K562 (cell line): ENCODE measurements at regions not wholly inside any gene's neighbourhood (a gene's known extent, or its start where the extent isn't known, plus 50 kb on each side); places are given as distances from the start of the nearest gene placed in this dataset.

Experiments used
- ATAC-seq: fragments of 200-7000 bp; cut with Tn5 transposase; 3 replicates; pipeline ENCODE4 v1.9.1; 2020; ENCODE audit warnings: moderate library complexity
- BruUV-seq: library from RNA; stranded (reverse); fragments of 400-500 nt; replicated peaks from 2 replicates; lab custom pipeline; 2021; lab: Mats Ljungman, UMichigan
- CTCF ChIA-PET: fragments of 300-600 bp; formaldehyde crosslinking; extraction: SDS; loops from one replicate; lab custom pipeline; 2021; ENCODE audit warnings: low intra/inter-chr PET ratio; lab: Yijun Ruan, JAX
- POLR2A ChIA-PET: fragments of 300-600, 350-650 bp; sonication (Branson Sonifier 250); formaldehyde crosslinking; extraction: SDS; loops from one replicate; lab custom pipeline; 2021; ENCODE audit warnings: antibody characterized with exemption, inconsistent platforms; lab: Yijun Ruan, JAX
- DNase-seq, 4 experiments: peaks; one replicate each; pipeline versions ENCODE4 v3.0.0 to v3.0.0-alpha.2; 2011 to 2018; ENCODE audit warnings: low spot score in 3 of 4, mixed read lengths in 3 of 4; ENCODE audit errors: extremely low read depth in 1 of 4
- FAIRE-seq: peaks from 2 replicates; lab custom pipeline; 2011; peaks lifted over from hg19 to GRCh38; lab: Jason Lieb, UNC
- H2AFZ ChIP-seq: 2 replicates; pipeline ENCODE4 v1.6.0; 2011; ENCODE audit warnings: low read depth, low read length, control low read depth, inconsistent platforms
- H3K27ac ChIP-seq: fragments of 200-600 bp; 3 replicates; pipeline ENCODE4 v1.8.0; 2011; ENCODE audit warnings: low read depth, mild to moderate bottlenecking, control low read depth, inconsistent platforms, low read length, moderate library complexity, mixed read lengths; ENCODE audit errors: extremely low read depth
- H3K27me3 ChIP-seq, 2 experiments: fragments of 300-600 bp in 1 of 2; 2 replicates in 1 of 2; 3 replicates in 1 of 2; pipeline versions ENCODE4 v1.6.0 to v1.8.0; 2011; ENCODE audit warnings: inconsistent platforms in 2 of 2, low read length in 2 of 2, mild to moderate bottlenecking in 1 of 2, mixed read lengths in 1 of 2, moderate library complexity in 1 of 2; ENCODE audit not compliant: control insufficient read depth in 2 of 2, insufficient read depth in 2 of 2
- H3K36me3 ChIP-seq: fragments of 300-600 bp; 3 replicates; pipeline ENCODE4 v1.8.0; 2011; ENCODE audit warnings: mild to moderate bottlenecking, low read length, inconsistent platforms; ENCODE audit not compliant: control insufficient read depth, insufficient read depth
- H3K4me1 ChIP-seq, 2 experiments: fragments of 200-600 bp in 1 of 2; replicated peaks in 1 of 2; 2 replicates in 1 of 2; 3 replicates in 1 of 2; pipeline versions ENCODE4 v1.5.1 to v1.8.0; 2011; ENCODE audit warnings: inconsistent platforms in 2 of 2, low read length in 2 of 2, mild to moderate bottlenecking in 1 of 2, mixed read lengths in 1 of 2, moderate library complexity in 1 of 2; ENCODE audit not compliant: control insufficient read depth in 2 of 2, insufficient read depth in 2 of 2
- H3K4me2 ChIP-seq: 2 replicates; pipeline ENCODE4 v1.6.1; 2011; ENCODE audit warnings: low read length, control low read depth, inconsistent platforms, mixed read lengths; ENCODE audit not compliant: insufficient read depth
- H3K4me3 ChIP-seq: fragments of 200-600 bp; sonication (generic), shearing (Covaris generic); 2 replicates; pipeline ENCODE4 v1.5.1; 2016; ENCODE audit warnings: control low read depth, inconsistent platforms
- H3K79me2 ChIP-seq: fragments of 200-600 bp; 3 replicates; pipeline ENCODE4 v1.8.0; 2011; ENCODE audit warnings: low read length, inconsistent platforms; ENCODE audit not compliant: control insufficient read depth, insufficient read depth
- H3K9ac ChIP-seq, 2 experiments: 2 replicates each; pipeline versions ENCODE4 v1.6.0 to v1.6.1; 2011; ENCODE audit warnings: low read depth in 2 of 2, low read length in 2 of 2, control low read depth in 1 of 2, inconsistent platforms in 1 of 2, mild to moderate bottlenecking in 1 of 2, mixed read lengths in 1 of 2; ENCODE audit not compliant: insufficient read depth in 1 of 2
- H3K9me1 ChIP-seq: one replicate; pipeline ENCODE4 v1.6.0; 2011; ENCODE audit warnings: inconsistent platforms, mild to moderate bottlenecking, low read length, moderate library complexity; ENCODE audit not compliant: control insufficient read depth, insufficient read depth
- H3K9me3 ChIP-seq: replicated peaks from 2 replicates; pipeline ENCODE4 v1.5.1; 2011; ENCODE audit warnings: low read depth, low read length, inconsistent platforms; ENCODE audit not compliant: control insufficient read depth, insufficient read depth
- H4K20me1 ChIP-seq: replicated peaks from 2 replicates; pipeline ENCODE4 v1.6.1; 2011; ENCODE audit warnings: low read length, inconsistent platforms, mixed read lengths; ENCODE audit not compliant: control insufficient read depth, insufficient read depth
- CBX8 ChIP-seq: fragments of 200-600 bp; sonication (generic); IDR thresholded peaks from 2 replicates; pipeline ENCODE4 v1.6.1; 2012; ENCODE audit warnings: borderline replicate concordance, mixed run types, low read depth, mild to moderate bottlenecking, moderate library complexity, mixed read lengths, low read length, control low read depth, inconsistent platforms; ENCODE audit not compliant: poor library complexity, severe bottlenecking; ENCODE audit errors: extremely low read depth
- CCNT2 ChIP-seq: IDR thresholded peaks from 2 replicates; pipeline ENCODE4 v1.6.1; 2011; ENCODE audit warnings: borderline replicate concordance, low read depth, mild to moderate bottlenecking, moderate library complexity, mixed read lengths, low read length; ENCODE audit not compliant: insufficient read length; ENCODE audit errors: extremely low read depth
- CHAMP1 ChIP-seq: fragments of 450-650 bp; IDR thresholded peaks from 2 replicates; pipeline ENCODE4 v1.6.1; 2016; ENCODE audit warnings: mild to moderate bottlenecking
- E2F3 ChIP-seq: fragments of 250-450 bp; sonication (Bioruptor Pico); IDR thresholded peaks from 2 replicates; pipeline ENCODE4 v1.4.0; 2020; ENCODE audit warnings: mild to moderate bottlenecking
- FOXJ2 ChIP-seq: fragments of 200-800 bp; sonication (Bioruptor generic); IDR thresholded peaks from 2 replicates; pipeline ENCODE4 v1.6.1; 2016; ENCODE audit warnings: missing genetic modification characterization, missing compliant biosample characterization
- GATAD2B ChIP-seq: fragments of 450-650 bp; IDR thresholded peaks from 2 replicates; pipeline ENCODE4 v1.6.1; 2017; ENCODE audit warnings: mild to moderate bottlenecking, borderline replicate concordance
- HSF4 ChIP-seq: fragments of 250-450 bp; sonication (Bioruptor Pico); IDR thresholded peaks from 2 replicates; pipeline ENCODE4 v2.1.2; 2022; ENCODE audit warnings: mild to moderate bottlenecking, moderate library complexity, borderline replicate concordance
- TOE1 ChIP-seq, 2 experiments: fragments of 450-650 bp in 1 of 2; sonication (generic) in 1 of 2; formaldehyde crosslinking in 1 of 2; IDR thresholded peaks; 2 replicates each; pipeline versions ENCODE4 v1.7.1 to v1.8.0; 2016 to 2022; ENCODE audit warnings: borderline replicate concordance in 2 of 2, mild to moderate bottlenecking in 2 of 2, antibody characterized with exemption in 1 of 2, inconsistent platforms in 1 of 2, low read depth in 1 of 2, missing genetic modification reagents in 1 of 2, moderate library complexity in 1 of 2
- ZBTB2 ChIP-seq: fragments of 450-650 bp; IDR thresholded peaks from 2 replicates; pipeline ENCODE4 v1.6.1; 2016; ENCODE audit warnings: antibody characterized with exemption
- ZNF644 ChIP-seq: fragments of 200-800 bp; sonication (Bioruptor generic); IDR thresholded peaks from 2 replicates; pipeline ENCODE4 v1.6.1; 2016; ENCODE audit warnings: low read depth, missing genetic modification characterization, missing compliant biosample characterization
- WGBS: fragments of 100-300 bp; shearing (Covaris generic); methylation state at CpG from one replicate; pipeline ENCODE4 v1.1.6; 2016; ENCODE audit warnings: low coverage, mixed read lengths; ENCODE audit not compliant: insufficient coverage; ENCODE audit errors: missing lambda C conversion rate; 5-methylcytosine and 5-hydroxymethylcytosine counted together
- in situ Hi-C: fragments of 300-500 bp; cut with MboI; formaldehyde crosslinking; loops from 4 replicates; pipeline ENCODE4 v1.15.0; 2018; ENCODE audit warnings: inconsistent platforms, mixed read lengths
- intact Hi-C: fragments of 100-400 bp; cut with micrococcal nuclease; formaldehyde crosslinking; loops from 2 replicates; pipeline ENCODE4 v1.14.2; 2022

- ATAC-seq (no peak), DNase-seq (no peak), FAIRE-seq (no peak)
- Histone ChIP-seq H3K4me3 (no peak overlapping the region), H3K9me1 (no peaks in the 10 kb centered on the region), H2AFZ (no peak overlapping the region), H3K79me2 (no peaks in the 10 kb centered on the region), H3K27ac (no peak overlapping the region), H3K4me1 (peaks cover 0 to 7% of the 10 kb centered on the region in 2 experiments; a peak in 2 of 5 replicates), H3K36me3 (no peaks in the 10 kb centered on the region), H3K9ac (no peak overlapping the region), H3K4me2 (no peak overlapping the region), H3K9me3 (no peaks in the 10 kb centered on the region), H4K20me1 (peaks cover 3% of the 10 kb centered on the region; the same call in 1 of the 2 replicates), H3K27me3 (peaks cover 2 to 58% of the 10 kb centered on the region in 2 experiments; a peak in 3 of 5 replicates)
- intact Hi-C loops (no loop called here), in situ Hi-C loops (no loop called here)
- 0% methylated on average over 19 of the region's 19 CpGs for WGBS
- no TSS peak for BruUV-seq
- ChIA-PET CTCF (no interaction called here), POLR2A (no interaction called here)
- TF ChIP-seq CBX8 (no peak), GATAD2B (no peak), ZBTB2 (no peak), E2F3 (CRISPR knock-in tag) (no peak), HSF4 (CRISPR knock-in tag) (no peak), ZNF644 (no peak), TOE1 (IDR thresholded peaks at IDR 0.05; ENCODE audit: borderline replicate concordance) (no peak), TOE1 (CRISPR knock-in tag; IDR thresholded peaks at IDR 0.05; ENCODE audit: borderline replicate concordance, low read depth) (no peak), CCNT2 (no peak), FOXJ2 (tag) (no peak), CHAMP1 (no peak)
Observed at GRCh38 chr9:121581786-121582600, 69.4 kb upstream of the DAB2IP start.
